Neural crest cell (in vitro differentiated cells): ENCODE measurements at regions not wholly inside any gene's neighbourhood (a gene's known extent, or its start where the extent isn't known, plus 50 kb on each side); places are given as distances from the start of the nearest gene placed in this dataset.

Experiments
- DNase-seq: peaks from one replicate; pipeline ENCODE4 v3.0.0; 2021; ENCODE audit warnings: low read depth, mixed read lengths, low spot score
- H3K27ac Mint-ChIP-seq: one replicate; pipeline ENCODE4 v1.8.0; 2021; ENCODE audit warnings: mild to moderate bottlenecking, mixed read lengths; ENCODE audit not compliant: unreplicated experiment
- H3K27me3 Mint-ChIP-seq: 2 replicates; pipeline ENCODE4 v1.8.0; 2021; ENCODE audit warnings: low read depth, mild to moderate bottlenecking, mixed read lengths
- H3K36me3 Mint-ChIP-seq: 2 replicates; pipeline ENCODE4 v1.8.0; 2021; ENCODE audit warnings: low read depth, mild to moderate bottlenecking, mixed read lengths
- H3K4me1 Mint-ChIP-seq: 2 replicates; pipeline ENCODE4 v1.8.0; 2021; ENCODE audit warnings: mixed read lengths
- H3K4me3 Mint-ChIP-seq: one replicate; pipeline ENCODE4 v1.8.0; 2021; ENCODE audit warnings: mild to moderate bottlenecking, mixed read lengths
- H3K9me3 Mint-ChIP-seq: 2 replicates; pipeline ENCODE4 v1.8.0; 2021; ENCODE audit warnings: mixed read lengths
- TF ChIP-seq, protein P1 (sequence below): fragments of 200-600 bp; sonication (generic); conservative IDR thresholded peaks from 2 replicates; pipeline ENCODE4 v1.5.0; 2021; ENCODE audit warnings: antibody characterized with exemption, mild to moderate bottlenecking

DNA sequence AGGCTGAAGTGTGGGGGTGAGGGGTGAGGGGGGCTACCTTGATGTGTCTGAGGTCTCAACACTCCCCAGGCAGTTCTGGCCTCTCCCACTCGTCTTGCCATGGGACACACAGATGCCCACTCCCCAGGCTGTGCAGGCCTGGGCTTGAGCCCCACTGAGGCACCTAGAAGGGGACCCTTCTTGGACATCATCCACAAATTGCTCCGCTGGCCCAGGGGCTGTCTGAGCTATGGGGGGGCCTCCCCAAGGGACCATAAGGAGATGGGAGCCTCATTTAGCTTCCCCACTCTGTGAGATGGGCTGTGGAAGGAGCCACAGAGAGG lies 155.5 kb upstream of the MLN start:
- H3K27ac Mint-ChIP-seq, result no peak overlapping the region
- H3K4me3 Mint-ChIP-seq, result no peak overlapping the region
- no peaks in the 10 kb centered on the region for H3K9me3 Mint-ChIP-seq
- TF ChIP-seq, protein P1, sequence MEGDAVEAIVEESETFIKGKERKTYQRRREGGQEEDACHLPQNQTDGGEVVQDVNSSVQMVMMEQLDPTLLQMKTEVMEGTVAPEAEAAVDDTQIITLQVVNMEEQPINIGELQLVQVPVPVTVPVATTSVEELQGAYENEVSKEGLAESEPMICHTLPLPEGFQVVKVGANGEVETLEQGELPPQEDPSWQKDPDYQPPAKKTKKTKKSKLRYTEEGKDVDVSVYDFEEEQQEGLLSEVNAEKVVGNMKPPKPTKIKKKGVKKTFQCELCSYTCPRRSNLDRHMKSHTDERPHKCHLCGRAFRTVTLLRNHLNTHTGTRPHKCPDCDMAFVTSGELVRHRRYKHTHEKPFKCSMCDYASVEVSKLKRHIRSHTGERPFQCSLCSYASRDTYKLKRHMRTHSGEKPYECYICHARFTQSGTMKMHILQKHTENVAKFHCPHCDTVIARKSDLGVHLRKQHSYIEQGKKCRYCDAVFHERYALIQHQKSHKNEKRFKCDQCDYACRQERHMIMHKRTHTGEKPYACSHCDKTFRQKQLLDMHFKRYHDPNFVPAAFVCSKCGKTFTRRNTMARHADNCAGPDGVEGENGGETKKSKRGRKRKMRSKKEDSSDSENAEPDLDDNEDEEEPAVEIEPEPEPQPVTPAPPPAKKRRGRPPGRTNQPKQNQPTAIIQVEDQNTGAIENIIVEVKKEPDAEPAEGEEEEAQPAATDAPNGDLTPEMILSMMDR, result no peak
- H3K27me3 Mint-ChIP-seq, result no peaks in the 10 kb centered on the region
- H3K4me1 Mint-ChIP-seq, result peaks cover 8% of the 10 kb centered on the region
- no peak for DNase-seq
- H3K36me3 Mint-ChIP-seq, result no peaks in the 10 kb centered on the region

DNA sequence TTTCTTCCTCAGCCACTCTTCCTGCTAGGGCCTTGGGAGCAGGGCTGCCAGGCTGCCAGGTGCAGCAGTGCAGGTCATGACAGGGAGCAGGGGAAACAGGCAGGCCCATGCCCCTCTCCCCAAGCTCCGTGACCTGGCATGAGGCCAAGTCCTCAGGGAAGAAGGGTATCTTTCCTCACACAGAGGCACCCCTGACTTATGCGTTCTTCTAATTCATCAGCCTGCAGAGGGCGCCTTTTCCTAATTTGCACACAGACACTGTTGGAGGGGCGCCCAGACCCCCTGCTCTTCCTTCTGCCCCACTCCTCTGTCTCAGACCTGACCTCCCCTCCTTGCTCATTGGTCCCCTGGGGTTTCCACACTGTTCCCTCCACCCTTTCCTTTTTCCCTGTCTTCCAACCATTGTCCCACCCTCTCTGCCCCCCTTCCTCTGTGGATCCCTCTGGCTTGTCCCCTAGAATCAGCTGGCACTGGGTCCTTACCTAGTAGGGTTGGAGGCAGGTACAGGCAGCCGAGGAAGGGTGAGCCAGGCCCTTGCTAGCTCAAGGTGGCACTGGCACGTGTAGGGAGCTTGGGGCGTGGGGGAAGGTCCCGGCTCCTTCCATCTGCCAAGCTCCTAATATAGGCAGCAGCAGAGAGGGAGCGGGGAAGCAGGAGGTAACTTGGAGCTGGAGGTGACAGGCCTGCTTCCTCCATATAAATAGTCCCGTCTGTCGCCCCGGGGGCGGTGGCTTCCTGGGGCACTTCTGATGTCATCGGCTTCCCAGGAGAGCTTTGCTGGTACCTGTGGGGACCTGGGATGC lies 154.9 kb upstream of the MLN start:
- Mint-ChIP-seq H3K4me3 (no peak overlapping the region), H3K4me1 (peaks cover 8% of the 10 kb centered on the region), H3K27me3 (no peaks in the 10 kb centered on the region), H3K9me3 (no peaks in the 10 kb centered on the region), H3K27ac (no peak overlapping the region), H3K36me3 (no peaks in the 10 kb centered on the region)
- DNase-seq, result no peak
- TF ChIP-seq, protein P1, result peak; percentile 44

DNA sequence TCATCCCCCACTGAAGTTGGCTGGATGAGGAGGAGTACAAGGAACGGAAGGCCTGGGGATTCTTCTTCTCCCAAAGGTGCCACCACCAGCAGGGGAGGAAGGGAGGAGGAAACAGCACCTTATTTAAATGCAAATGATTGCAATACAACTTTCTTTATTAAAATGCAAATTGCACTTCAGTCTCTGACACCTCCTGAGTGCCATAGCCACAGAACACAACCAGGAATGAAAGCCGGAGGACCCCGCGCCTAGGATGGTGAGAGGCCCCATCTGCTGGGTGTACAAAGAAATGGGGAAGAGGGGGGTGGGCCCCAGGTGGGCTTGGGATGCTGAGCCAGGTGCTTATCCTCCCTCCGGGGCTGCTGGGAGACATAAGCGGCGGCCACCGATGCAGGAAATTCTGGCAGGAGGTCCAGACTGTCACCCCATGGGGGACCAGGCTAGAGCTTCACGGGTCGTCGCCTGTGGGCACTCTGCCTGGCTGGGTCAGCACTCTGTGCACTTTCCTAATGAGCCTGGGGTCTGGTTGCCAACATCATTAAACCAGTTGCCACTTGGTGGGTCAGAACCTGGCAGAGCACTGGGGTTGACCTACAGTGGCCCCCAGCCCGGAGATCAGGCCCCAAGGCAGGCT lies 154.2 kb upstream of the MLN start:
- peaks cover 8% of the 10 kb centered on the region for H3K4me1 Mint-ChIP-seq
- no peak for DNase-seq
- H3K27me3 Mint-ChIP-seq, result no peaks in the 10 kb centered on the region
- H3K36me3 Mint-ChIP-seq, result no peaks in the 10 kb centered on the region
- TF ChIP-seq, protein P1, result no peak
- no peak overlapping the region for H3K27ac Mint-ChIP-seq
- H3K9me3 Mint-ChIP-seq, result no peaks in the 10 kb centered on the region
- no peak overlapping the region for H3K4me3 Mint-ChIP-seq

GRCh38 chr6:33957131-33957891 lies 153.5 kb upstream of the MLN start:
- H3K27ac Mint-ChIP-seq, result no peak overlapping the region
- peaks cover 8% of the 10 kb centered on the region for H3K4me1 Mint-ChIP-seq

GRCh38 chr6:33956206-33956605 lies 152.4 kb upstream of the MLN start:
- DNase-seq, result no peak
- H3K27me3 Mint-ChIP-seq, result no peaks in the 10 kb centered on the region

More at GRCh38 chr6:33957131-33957891, 153.5 kb upstream of the MLN start:
- DNase-seq, result no peak
- no peaks in the 10 kb centered on the region for H3K27me3 Mint-ChIP-seq
- TF ChIP-seq, protein P1, result no peak
- H3K9me3 Mint-ChIP-seq, result no peaks in the 10 kb centered on the region
- no peak overlapping the region for H3K4me3 Mint-ChIP-seq
- no peaks in the 10 kb centered on the region for H3K36me3 Mint-ChIP-seq

More at GRCh38 chr6:33956206-33956605, 152.4 kb upstream of the MLN start:
- TF ChIP-seq, protein P1, result no peak
- no peaks in the 10 kb centered on the region for H3K36me3 Mint-ChIP-seq
- H3K9me3 Mint-ChIP-seq, result no peaks in the 10 kb centered on the region
- H3K27ac Mint-ChIP-seq, result no peak overlapping the region
- peaks cover 8% of the 10 kb centered on the region for H3K4me1 Mint-ChIP-seq
- H3K4me3 Mint-ChIP-seq, result no peak overlapping the region
